ENCODE measurements at regions not wholly inside any gene's neighbourhood (a gene's known extent, or its start where the extent isn't known, plus 50 kb on each side); places are given as distances from the start of the nearest gene placed in this dataset.

DNA sequence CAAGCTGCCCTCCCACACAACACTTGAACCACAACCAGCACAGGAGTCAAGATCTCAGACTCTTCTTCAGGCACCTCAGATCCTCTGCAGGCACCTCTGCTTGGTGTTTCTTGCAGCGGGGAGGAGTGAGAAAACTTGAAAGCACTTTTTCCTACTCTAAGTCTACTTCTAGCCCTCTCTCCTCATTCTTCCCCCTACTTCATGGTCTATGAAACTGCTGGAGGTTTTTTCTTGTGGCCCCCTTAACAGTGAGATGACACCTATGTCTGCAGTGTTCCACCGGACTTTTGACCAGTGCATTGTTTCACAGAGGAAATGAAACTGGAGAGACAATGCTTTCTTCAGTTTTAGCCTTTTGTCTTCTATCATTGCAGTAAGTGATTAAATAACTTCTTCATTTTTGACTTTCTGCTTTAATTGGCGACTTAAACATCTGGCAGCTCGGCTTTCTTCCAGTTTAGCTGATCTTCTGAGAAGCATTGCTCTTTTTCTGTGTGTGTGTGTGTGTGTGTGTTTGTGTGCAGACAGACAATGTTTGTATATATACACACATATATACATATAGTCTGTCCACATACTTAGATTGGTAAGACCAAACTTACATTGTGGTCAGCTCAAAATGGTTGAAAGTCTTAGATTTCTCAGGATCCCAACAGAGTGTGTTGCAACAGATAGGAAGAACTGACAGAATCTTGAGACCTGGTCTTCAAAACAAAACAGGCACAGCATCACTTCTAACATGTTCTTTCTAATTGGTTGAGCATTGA is 1474.0 kb upstream of the TMEFF2 start:
- DNase-seq, result no peak

GRCh38 chr2:193627927-193628272 is 1433.2 kb upstream of the TMEFF2 start:
- DNase-seq, result no peak

DNA sequence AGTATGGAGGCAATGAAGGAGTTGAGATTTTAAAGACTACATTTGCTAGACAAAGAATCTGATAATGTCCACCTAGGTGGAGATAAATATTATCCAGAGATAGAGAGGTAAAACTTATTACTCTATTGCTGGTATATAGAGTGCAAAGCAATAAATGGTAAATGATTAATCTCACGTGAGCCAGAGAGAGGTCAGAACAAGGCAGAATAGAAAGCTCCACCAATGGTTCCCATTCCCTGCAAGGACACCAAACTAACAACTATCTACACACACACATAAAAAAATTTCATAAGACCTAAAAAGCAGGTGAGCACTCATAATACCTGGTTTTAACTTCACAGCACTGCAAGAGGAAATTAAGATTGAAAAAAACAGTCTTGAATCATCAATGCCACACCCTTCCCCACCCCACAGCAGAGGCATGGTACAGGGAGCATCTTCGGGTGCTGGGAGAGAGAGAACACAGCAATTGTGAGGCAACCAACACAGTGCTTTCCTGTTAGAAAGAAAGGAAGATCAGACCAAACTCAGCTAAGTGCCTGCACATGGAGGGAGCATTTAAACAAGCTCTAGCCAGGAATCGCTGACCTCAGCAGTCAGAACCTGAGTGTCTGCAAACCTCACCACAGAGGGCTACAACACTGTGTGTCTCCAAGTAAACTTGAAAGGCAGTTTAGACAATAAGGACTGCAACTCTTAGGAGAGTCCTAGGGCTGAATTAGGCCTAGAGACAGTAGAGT is 1432.6 kb upstream of the TMEFF2 start:
- DNase-seq, result no peak

GRCh38 chr2:193608451-193608850 is 1413.7 kb upstream of the TMEFF2 start:
- DNase-seq, result no peak

DNA sequence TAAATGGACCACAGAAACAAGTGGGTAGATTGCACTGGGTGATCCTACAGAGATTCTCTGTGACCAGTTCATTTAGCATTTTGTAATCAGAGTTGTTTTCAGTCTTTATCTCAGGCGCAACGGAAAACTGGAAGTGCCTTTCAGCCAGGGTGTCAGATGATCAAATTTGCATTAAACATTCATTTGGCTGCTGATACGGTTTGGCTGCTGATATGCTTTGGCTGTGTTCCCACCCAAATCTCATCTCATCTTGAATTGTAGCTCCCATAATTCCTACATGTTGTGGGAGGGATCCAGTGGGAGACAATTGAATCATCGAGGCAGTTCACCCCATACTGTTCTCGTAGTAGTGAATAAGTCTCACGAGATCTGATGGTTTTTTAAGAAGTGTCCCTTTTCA is 1396.1 kb upstream of the TMEFF2 start:
- DNase-seq, result no peak

GRCh38 chr2:193584522-193584938 is 1389.8 kb upstream of the TMEFF2 start:
- peak; percentile 75 to 89 for DNase-seq

DNA sequence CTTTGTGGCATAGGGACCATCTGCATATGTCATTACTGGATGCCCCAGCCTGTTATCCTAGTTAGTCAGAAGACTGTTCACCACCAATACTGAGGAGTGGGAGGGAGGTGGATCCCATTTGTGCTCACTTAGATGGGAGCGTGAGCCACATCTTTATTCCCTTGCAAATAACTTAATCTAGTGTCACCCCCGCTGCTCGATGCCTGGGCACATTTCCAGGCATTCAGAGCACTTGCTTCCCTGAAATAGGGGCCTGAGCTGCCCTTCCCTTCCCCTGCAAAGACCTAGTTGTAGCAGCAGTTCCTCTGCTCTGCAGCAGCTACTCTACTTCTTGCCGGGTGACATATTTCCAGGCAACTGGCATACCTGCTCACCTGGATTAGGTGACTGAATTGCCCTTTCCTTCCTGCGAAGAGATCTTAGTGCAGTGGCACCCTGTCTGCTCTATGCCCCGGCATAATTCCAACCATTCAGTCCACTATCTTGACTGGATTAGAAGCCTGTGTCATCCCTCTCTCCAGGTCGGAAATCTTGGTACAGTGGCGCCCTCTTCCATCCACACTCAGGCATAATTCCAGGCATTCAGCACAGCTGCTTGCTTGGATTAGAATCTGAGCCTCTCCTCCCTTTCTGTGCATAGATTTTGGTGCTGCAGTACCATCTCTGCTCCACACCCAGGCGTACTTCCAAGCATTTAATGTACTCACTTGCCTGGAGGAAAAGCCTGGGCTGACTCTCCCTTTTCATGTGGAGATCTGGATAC is 1389.1 kb upstream of the TMEFF2 start:
- DNase-seq, result peak; percentile 24 to 30

DNA sequence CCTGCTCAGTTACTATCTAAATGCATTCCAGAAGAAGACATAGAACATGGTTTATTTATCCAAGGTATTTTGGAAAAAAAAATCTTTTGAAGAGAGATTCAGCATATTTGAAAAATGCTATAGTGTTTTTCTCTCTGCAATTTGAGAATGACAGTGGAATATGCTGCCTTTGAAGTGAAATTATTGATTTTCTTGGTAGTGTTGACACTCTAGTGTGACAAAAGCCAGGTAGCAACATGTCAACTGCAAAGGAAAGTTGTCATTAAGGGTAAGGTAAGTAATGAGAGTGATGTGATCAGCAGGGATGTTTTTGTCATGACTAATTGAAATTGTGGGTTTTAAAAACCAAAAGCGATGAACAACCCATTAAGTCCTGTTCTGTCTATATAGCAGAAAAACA is 1387.1 kb upstream of the TMEFF2 start:
- no peak for DNase-seq

- DNase-seq, result no peak
Measured at GRCh38 chr2:193580176-193580950, 1385.6 kb upstream of the TMEFF2 start.

DNA sequence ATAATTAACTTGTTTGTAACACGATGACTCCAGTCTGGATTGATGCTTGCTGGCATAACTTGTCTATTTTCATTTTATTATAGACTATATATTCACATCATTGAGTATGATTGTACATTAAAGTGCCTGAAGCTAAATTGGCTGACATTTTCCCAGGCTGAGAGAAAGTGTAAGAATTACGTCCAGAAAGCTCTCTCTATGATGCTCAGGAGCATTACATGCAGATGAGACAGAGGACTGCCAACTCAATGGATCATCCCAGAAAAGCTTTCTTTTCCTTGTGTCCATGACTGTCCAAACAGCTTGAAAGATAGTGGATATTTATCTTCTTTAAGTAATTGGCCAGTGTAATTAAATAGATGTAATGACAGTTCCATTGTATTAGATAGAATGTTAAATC is 1372.2 kb upstream of the TMEFF2 start:
- no peak for DNase-seq

DNA sequence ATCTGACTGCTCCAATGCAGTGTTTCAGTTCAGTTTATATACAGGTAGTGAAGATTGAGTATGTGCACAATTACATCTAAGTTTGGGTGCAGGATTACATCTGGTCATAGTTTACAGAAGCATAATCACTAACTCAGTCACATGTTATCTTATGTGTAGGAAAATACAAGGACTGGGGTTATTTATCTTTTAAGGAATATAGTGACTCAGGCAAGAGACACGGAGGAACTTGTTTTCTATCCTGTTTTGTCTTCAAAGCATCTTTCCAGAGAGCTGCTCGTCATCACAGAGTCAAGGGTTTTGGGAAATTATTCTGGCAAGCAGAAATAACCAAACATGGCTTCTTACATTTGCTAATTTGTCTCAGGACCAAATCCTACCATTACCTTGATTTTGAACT is 1371.5 kb upstream of the TMEFF2 start:
- DNase-seq, result no peak

- DNase-seq, result no peak
Measured at GRCh38 chr2:193562031-193562430, 1367.3 kb upstream of the TMEFF2 start.

- no peak for DNase-seq
Measured at GRCh38 chr2:193561054-193561453, 1366.3 kb upstream of the TMEFF2 start.

DNA sequence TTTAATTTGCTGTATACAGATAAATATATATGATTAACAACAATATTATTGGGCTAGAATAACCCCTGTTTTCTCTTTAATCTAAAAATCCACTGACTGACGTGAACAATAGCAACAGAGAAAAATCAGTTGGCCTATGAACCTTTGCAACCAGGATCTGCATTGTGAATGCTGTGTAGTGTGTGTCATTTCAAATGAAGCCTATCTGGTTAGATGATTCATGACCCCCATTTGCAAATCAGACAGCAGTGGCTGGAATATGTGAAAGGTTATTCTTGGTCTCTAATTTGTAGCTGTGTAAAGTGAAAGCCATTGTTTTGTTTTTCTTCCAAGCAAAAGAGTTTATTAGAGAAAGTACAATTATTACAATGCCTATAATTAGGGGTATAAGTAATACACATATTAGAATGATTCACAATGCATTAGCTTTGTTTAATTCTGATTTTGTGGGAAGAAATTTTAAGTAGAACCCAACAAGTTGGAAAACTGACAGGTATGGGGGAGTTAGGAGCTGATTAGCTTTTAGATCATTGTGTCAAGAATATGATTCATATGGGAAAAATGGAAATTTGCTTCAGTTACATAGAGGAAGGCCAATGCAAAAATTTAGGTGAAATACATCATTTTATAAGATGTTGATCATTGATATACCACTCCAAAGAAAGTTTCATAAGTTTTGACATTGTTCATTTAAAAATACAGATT is 1362.2 kb upstream of the TMEFF2 start:
- DNase-seq, result no peak

- peak; percentile 17 to 24 for DNase-seq
Measured at GRCh38 chr2:193549661-193550060, 1354.9 kb upstream of the TMEFF2 start.

- DNase-seq, result no peak
Measured at GRCh38 chr2:193542762-193543161, 1348.0 kb upstream of the TMEFF2 start.

GRCh38 chr2:193539188-193539587 is 1344.5 kb upstream of the TMEFF2 start:
- DNase-seq, result no peak

DNA sequence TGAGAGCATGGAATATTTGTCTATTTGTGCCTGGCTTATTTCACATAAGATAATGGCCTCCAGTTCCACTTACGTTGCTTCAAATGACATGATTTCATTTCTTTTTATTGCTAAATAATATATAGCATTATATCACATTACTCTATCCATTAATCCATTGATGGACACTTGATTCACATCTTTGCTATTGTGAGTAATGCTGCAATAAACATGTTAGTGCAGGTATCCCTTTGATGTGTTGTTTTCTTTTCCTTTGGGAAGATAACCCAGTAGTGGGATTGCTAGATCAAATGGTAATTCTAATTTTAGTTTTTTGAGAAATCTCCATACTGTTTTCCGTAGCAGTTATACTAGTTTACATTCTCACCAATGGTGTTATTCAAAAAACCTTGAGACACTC is 1343.3 kb upstream of the TMEFF2 start:
- no peak for DNase-seq

DNA sequence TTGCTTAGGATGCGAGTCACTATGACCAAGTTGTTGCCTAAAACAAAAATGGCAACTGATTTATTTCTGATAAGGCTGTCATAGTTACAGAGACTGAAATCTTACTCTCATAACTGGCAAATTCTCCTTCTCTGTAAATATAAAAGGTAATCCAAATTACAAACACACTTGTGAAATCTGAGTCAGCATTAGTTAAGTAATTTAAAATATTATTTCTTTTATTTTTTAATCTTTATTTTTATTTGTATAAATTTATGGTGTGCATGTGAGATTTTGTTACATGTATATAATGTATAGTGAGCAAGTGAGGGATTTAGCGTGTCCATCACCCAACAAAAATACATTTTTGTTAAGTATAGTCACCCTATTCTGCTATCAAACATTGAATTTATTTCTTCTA is 1342.8 kb upstream of the TMEFF2 start:
- no peak for DNase-seq

DNA sequence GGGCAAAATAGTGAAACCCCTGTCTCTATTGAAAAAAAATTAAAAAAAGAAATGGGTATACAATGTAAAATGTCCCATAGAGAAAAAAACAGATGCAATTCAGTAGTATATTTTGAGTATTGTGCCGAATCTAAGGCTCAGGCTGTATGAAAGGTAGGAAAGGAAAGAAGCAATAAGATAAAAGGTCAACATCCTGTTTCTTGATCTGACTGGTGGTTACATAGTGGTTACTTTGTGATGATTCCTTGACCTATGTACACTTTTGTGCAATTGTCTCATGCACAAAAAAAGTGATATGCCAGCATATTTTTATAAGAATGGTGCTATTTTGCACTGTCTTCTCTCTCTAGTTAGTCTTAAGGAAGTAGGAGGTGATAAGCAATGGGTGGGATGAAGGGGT is 1333.7 kb upstream of the TMEFF2 start:
- no peak for DNase-seq

- no peak for DNase-seq
Measured at GRCh38 chr2:193527146-193527545, 1332.4 kb upstream of the TMEFF2 start.

DNA sequence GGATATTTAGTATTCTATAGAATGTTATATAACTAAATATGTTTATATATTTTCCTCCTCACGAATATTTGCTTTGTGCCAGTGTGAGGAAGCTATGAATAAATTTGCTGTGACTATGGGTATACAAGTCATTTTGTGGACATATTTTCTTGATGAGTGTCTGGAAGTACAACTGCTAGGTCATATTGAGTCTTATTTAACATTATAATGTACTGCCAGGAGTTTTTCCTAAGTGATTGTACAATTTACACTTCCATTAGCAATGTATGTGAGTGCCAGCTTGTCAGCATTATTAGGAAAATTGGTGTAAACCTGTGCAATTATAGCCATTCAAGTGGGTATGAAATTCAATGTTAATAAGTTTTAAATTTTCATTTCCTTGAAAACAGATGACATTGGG is 1328.9 kb upstream of the TMEFF2 start:
- no peak for DNase-seq

Measured in Kasumi-1 (cell line).